Glomerular visceral epithelial cell (primary cell): ENCODE measurements at regions not wholly inside any gene's neighbourhood (a gene's known extent, or its start where the extent isn't known, plus 50 kb on each side); places are given as distances from the start of the nearest gene placed in this dataset.
A peak's percentile ranks its signal among the peaks of the same experiment; 100 is the strongest.

ENCODE experiments used
- DNase-seq: peaks from one replicate; pipeline ENCODE4 v3.0.0-alpha.2; 2016; ENCODE audit errors: extremely low spot score

DNA sequence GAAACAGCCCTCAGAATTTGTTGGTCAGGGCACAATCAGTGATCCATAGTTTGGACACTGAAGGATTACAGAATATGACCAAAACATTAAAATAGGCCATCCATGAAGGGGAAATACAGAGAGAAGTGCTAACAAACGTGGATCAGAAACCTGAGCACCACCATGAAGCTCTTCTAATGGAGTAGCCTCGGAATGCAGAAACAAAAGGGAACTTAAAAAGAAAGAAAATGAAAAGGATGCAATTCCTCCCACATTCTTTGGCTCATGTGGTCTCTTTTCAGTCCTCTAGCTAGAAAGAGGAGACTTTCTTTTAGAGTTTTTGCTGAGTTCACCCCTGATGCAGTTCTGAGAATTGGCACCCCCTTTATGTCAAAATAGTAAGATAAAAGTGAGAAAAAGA is 989.8 kb upstream of the B3GALT2 start:
- no peak for DNase-seq

GRCh38 chr1:194175251-194175650 is 988.8 kb upstream of the B3GALT2 start:
- peak; percentile 55 for DNase-seq

GRCh38 chr1:194174528-194174927 is 988.1 kb upstream of the B3GALT2 start:
- DNase-seq = no peak

DNA sequence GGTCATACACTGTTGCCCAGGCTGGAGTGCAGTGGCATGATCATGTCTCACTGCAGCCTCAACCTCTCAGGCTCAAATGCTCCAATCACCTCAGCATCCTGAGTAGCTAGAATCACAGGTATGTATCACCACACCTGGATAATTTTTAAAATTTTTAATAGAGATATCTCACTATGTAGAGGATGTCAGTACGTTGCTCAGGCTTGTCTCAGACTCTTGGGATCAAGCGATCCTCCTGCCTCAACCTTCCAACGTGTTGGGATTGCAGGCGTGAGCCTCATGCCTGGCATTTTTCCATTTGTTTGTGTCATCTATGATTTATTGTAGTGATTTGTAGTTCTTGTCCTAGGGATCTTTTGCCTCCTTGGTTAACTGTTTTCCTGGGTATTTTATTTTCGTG is 985.2 kb upstream of the B3GALT2 start:
- DNase-seq = no peak

GRCh38 chr1:194167956-194168640 is 981.7 kb upstream of the B3GALT2 start:
- DNase-seq = no peak

GRCh38 chr1:194164755-194165154 is 978.3 kb upstream of the B3GALT2 start:
- DNase-seq = no peak

DNA sequence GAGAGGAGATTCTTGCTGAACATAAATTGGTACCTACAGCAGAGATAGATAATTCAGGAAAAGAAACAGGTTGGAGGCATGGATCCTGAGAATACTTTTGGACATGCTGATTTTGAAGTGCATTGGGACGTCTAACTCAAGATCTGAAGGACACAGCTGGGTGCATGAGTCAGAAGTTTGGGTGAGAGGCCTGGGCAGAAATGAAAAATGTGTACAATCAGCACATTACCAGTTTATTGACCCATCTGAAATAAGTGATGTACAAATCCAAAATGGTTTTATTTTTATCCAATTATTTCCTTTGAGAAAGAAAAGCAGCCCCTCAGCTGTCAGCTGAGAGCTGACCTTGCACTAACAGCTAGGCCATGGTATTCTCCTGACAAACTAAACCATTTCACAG is 975.2 kb upstream of the B3GALT2 start:
- no peak for DNase-seq

- DNase-seq = peak; percentile 2
Measured at GRCh38 chr1:194159941-194160340, 973.5 kb upstream of the B3GALT2 start.

DNA sequence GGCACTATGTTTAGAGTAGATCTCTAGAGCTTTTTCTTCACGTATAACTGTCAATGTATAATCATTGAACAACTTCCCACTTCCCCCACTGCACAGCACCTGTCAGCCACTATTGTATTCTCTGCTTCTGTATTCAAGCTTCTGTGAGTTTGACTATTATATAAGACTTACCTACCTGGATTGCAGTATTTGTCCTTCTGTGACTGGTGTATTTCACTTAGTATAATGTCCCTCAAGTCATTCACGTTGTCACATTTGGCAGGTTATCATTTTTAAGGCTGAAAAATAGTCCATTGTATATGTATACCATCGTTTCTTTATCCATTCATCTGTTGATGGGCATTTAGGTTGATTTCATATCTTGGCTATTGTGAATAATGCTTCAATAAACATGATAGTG is 969.5 kb upstream of the B3GALT2 start:
- no peak for DNase-seq

GRCh38 chr1:194151056-194151455 is 964.6 kb upstream of the B3GALT2 start:
- no peak for DNase-seq

DNA sequence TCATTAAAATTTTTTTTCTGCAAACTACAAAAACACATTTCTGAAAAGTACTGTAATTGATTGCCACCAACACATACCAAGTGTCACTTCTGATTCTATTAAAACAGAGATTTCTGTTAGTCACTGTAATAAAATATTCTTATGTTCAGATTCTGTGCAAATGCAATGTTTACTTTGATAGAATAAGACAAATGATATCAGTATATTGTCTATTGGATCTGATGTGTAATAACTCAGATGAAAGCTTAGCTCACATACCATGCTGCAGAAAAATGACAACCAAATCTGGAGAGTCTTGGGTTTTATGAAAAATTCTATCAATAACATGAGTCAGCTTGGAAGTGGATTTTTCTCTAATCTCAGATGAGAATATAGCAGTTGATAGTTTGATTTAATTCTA is 963.8 kb upstream of the B3GALT2 start:
- no peak for DNase-seq

DNA sequence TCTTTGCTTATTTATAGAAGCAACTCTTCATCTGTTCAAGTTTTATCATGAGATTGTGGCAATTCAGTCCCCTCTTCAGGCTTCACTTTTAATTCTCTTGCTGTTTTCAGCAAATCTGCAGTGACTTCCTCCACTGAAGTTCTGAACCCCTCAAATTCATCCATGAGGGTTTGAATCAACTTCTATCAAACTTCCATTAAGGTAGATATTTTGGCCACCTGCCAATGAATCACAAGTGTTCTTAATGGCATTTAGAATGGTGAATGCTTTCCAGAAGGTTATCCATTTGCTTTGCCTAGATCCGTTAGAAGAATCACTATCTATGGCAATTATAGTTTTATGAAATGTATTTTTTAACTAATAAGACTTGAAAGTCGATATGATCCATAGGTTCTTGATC is 946.7 kb upstream of the B3GALT2 start:
- DNase-seq = no peak

DNA sequence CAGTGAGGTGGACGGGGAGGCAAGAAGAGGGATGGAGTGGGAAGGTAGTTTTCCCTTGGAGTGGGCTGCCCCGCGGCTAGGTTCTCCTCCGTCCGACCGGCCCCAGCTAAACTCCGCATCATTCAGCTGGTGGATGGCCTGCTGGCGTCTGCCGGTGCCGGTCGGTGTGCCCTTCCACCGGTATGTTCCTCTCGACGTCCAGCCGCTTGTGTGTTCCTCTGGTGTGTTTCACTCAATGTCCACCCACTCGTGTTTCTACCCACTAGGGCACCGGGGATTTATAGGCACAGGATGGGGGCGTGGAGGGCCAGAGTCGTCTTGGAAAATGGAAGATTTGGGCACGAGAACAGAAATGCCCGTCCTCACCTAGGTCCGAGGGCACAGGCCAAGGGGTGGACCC is 931.7 kb upstream of the B3GALT2 start:
- no peak for DNase-seq

DNA sequence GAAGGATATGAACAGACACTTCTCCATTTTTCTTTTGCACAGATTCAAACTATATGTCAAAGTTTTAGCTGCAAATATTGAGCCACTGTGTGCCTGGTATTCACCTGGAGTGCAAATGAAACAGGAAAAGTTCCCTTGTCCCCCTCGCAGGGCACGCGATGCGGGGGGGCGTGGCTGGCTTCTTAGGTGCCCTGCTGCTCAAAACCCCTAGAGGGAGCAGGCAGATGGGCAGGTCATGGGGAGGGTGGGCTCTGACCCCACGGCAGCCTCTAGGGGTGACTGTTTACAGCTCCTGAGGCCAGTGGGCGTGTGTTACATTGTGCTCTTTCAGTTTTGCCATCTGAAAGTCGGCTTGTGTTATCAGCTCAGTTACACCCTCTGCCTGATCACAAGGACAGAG is 931.2 kb upstream of the B3GALT2 start:
- no peak for DNase-seq

GRCh38 chr1:194114288-194114687 is 927.9 kb upstream of the B3GALT2 start:
- no peak for DNase-seq

GRCh38 chr1:194105381-194105780 is 919.0 kb upstream of the B3GALT2 start:
- no peak for DNase-seq

- DNase-seq = no peak
Measured at GRCh38 chr1:194104247-194104844, 917.9 kb upstream of the B3GALT2 start.

GRCh38 chr1:194103516-194104246 is 917.3 kb upstream of the B3GALT2 start:
- DNase-seq = no peak

DNA sequence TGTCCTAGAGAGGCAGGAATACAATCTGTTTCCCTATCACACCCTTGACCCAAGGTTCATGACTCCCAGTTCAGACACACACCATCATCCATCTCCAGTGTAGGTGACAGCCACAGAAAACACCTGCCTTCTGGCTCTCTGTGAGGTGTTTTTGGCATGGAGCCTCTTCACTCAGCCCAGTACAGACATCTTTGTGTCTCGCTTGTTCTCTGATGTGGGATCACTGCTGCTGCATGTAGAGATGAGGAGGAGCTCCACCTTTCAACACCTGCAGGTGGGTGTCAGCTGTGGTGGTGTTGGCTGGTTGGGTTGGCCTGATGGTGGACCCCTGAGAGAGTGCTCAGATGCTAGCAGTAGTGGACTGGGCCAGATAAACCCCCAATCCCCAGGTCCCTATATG is 916.7 kb upstream of the B3GALT2 start:
- DNase-seq = no peak

DNA sequence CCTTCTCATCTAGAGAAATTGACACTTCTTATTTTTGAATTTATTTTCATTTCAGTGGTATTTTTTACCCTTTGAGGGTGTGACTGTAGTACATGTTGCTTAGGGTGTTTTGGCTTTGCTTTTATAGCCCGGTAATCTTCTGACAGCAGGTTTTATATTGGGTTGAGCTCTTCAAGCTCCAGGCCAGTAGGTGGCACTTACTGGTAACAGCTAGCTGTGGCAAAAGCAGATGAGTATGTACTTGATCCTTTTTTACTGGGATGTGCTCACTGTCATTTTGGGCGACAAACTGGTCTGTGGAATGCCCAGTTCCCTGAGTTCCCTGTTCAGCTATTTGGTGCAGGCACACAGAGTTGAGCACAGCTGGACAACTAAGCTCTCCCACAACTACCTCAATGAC is 916.2 kb upstream of the B3GALT2 start:
- DNase-seq = no peak

DNA sequence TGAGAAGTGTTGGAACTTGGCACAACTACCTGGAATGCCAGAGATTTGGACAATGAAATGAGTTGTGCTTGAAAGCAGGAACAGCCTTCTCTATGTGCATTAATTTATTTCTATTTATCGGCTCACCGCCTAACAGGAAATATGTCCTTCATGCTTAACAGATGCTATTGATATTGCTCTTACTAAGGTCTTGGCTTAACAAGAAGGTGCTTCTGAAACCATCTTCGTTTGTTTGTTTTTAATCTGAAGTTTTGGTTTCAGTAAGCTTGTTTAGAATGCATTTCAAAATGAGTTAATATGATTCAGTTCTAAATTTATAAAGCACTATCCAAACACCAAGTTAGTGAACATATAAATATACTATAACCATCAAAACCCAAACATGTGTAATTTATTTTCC is 898.3 kb upstream of the B3GALT2 start:
- DNase-seq = no peak

DNA sequence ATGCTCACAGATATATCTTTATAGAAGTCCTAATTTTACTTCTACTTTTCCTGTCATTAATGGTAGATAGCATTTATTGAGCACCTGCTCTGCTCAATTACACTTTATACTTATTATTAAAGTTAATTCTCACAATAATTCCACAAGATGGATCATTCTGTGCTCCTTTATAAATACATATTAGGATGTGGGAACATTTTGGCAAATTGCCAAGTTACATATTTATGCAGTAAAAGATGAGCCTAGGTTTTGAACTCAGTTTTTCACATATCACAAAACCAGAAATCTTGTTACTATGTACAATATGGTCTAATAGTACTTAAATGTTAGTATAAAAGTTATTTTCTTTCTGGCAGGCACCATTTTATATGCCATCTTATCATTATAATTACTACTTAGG is 895.0 kb upstream of the B3GALT2 start:
- DNase-seq = no peak

DNA sequence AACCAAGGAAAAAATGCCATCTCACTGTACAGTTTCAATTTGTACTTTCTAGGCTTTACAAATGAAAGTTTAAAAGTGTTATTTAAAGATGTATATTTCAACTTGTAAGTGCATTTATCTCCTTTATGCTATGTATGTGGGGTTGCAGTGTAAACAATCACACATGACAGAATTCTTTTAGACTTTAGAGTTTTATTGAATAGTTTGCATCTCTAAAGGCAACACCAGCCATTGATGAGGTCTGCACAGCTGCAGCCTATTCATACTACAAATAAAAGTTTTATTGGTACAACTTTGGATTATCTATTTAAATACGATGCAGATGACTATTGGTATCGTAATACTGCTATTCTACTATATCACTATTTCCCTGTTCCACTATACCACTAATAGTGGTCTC is 894.4 kb upstream of the B3GALT2 start:
- no peak for DNase-seq
